ENCODE measurements at regions not wholly inside any gene's neighbourhood (a gene's known extent, or its start where the extent isn't known, plus 50 kb on each side); places are given as distances from the start of the nearest gene placed in this dataset.
A peak's percentile ranks its signal among the peaks of the same experiment; 100 is the strongest.
"Not testable (repeated sequence)": the region's sequence is repeated elsewhere in the genome, so short reads cannot be mapped to it uniquely, and the experiment has no call there.

- in situ Hi-C loops (cut with HindIII; ENCODE audit: low pct_unique_long_range_greater_than_20kb, low sequenced_read_pairs): no loop called here
- DNase-seq (ENCODE audit: low read depth, low spot score): no peak
Measured at GRCh38 chr18:1302861-1303260, 398.2 kb downstream of the ADCYAP1 start.

GRCh38 chr18:1304392-1304992, 399.8 kb downstream of the ADCYAP1 start:
- DNase-seq (ENCODE audit: low read depth, low spot score): no peak
- in situ Hi-C loops (cut with HindIII; ENCODE audit: low pct_unique_long_range_greater_than_20kb, low sequenced_read_pairs): no loop called here

- peak; percentile 86 for DNase-seq (ENCODE audit: low read depth, low spot score)
- in situ Hi-C loops (cut with HindIII; ENCODE audit: low pct_unique_long_range_greater_than_20kb, low sequenced_read_pairs): no loop called here
Measured at GRCh38 chr18:1306641-1307040, 402.0 kb downstream of the ADCYAP1 start.

GRCh38 chr18:1308686-1309085, 404.0 kb downstream of the ADCYAP1 start:
- in situ Hi-C loops (cut with HindIII; ENCODE audit: low pct_unique_long_range_greater_than_20kb, low sequenced_read_pairs): no loop called here

GRCh38 chr18:1311376-1311775, 406.7 kb downstream of the ADCYAP1 start:
- in situ Hi-C loops (cut with HindIII; ENCODE audit: low pct_unique_long_range_greater_than_20kb, low sequenced_read_pairs): no loop called here

More at GRCh38 chr18:1308686-1309085, 404.0 kb downstream of the ADCYAP1 start:
- DNase-seq (ENCODE audit: low read depth, low spot score): no peak

GRCh38 chr18:1335345-1335744, 430.7 kb downstream of the ADCYAP1 start:
- in situ Hi-C loops (cut with HindIII; ENCODE audit: low pct_unique_long_range_greater_than_20kb, low sequenced_read_pairs); DNase-seq (ENCODE audit: low read depth, low spot score): not testable (repeated sequence)

More at GRCh38 chr18:1311376-1311775, 406.7 kb downstream of the ADCYAP1 start:
- DNase-seq (ENCODE audit: low read depth, low spot score): no peak

GRCh38 chr18:1350931-1351450, 446.3 kb downstream of the ADCYAP1 start:
- DNase-seq (ENCODE audit: low read depth, low spot score): no peak
- in situ Hi-C loops (cut with HindIII; ENCODE audit: low pct_unique_long_range_greater_than_20kb, low sequenced_read_pairs): no loop called here

GRCh38 chr18:1353025-1353424, 448.4 kb downstream of the ADCYAP1 start:
- in situ Hi-C loops (cut with HindIII; ENCODE audit: low pct_unique_long_range_greater_than_20kb, low sequenced_read_pairs): no loop called here
- no peak for DNase-seq (ENCODE audit: low read depth, low spot score)

- in situ Hi-C loops (cut with HindIII; ENCODE audit: low pct_unique_long_range_greater_than_20kb, low sequenced_read_pairs): no loop called here
- DNase-seq (ENCODE audit: low read depth, low spot score): no peak
Measured at GRCh38 chr18:1357724-1358123, 453.1 kb downstream of the ADCYAP1 start.

GRCh38 chr18:1361936-1362335, 457.3 kb downstream of the ADCYAP1 start:
- in situ Hi-C loops (cut with HindIII; ENCODE audit: low pct_unique_long_range_greater_than_20kb, low sequenced_read_pairs): no loop called here
- no peak for DNase-seq (ENCODE audit: low read depth, low spot score)

- in situ Hi-C loops (cut with HindIII; ENCODE audit: low pct_unique_long_range_greater_than_20kb, low sequenced_read_pairs): no loop called here
Measured at GRCh38 chr18:1370552-1370951, 465.9 kb downstream of the ADCYAP1 start.

GRCh38 chr18:1371724-1372123, 467.1 kb downstream of the ADCYAP1 start:
- in situ Hi-C loops (cut with HindIII; ENCODE audit: low pct_unique_long_range_greater_than_20kb, low sequenced_read_pairs): no loop called here
- DNase-seq (ENCODE audit: low read depth, low spot score): no peak

More at GRCh38 chr18:1370552-1370951, 465.9 kb downstream of the ADCYAP1 start:
- DNase-seq (ENCODE audit: low read depth, low spot score): no peak

- in situ Hi-C loops (cut with HindIII; ENCODE audit: low pct_unique_long_range_greater_than_20kb, low sequenced_read_pairs): no loop called here
- DNase-seq (ENCODE audit: low read depth, low spot score): peak; percentile 8
Measured at GRCh38 chr18:1383465-1383864, 478.8 kb downstream of the ADCYAP1 start.

GRCh38 chr18:1388468-1388867, 483.8 kb downstream of the ADCYAP1 start:
- DNase-seq (ENCODE audit: low read depth, low spot score); in situ Hi-C loops (cut with HindIII; ENCODE audit: low pct_unique_long_range_greater_than_20kb, low sequenced_read_pairs): not testable (repeated sequence)

GRCh38 chr18:1392046-1392445, 487.4 kb downstream of the ADCYAP1 start:
- in situ Hi-C loops (cut with HindIII; ENCODE audit: low pct_unique_long_range_greater_than_20kb, low sequenced_read_pairs): no loop called here
- no peak for DNase-seq (ENCODE audit: low read depth, low spot score)

GRCh38 chr18:1392865-1393734, 488.4 kb downstream of the ADCYAP1 start:
- in situ Hi-C loops (cut with HindIII; ENCODE audit: low pct_unique_long_range_greater_than_20kb, low sequenced_read_pairs): no loop called here
- no peak for DNase-seq (ENCODE audit: low read depth, low spot score)

- DNase-seq (ENCODE audit: low read depth, low spot score): no peak
- in situ Hi-C loops (cut with HindIII; ENCODE audit: low pct_unique_long_range_greater_than_20kb, low sequenced_read_pairs): no loop called here
Measured at GRCh38 chr18:1393929-1394328, 489.3 kb downstream of the ADCYAP1 start.

- in situ Hi-C loops (cut with HindIII; ENCODE audit: low pct_unique_long_range_greater_than_20kb, low sequenced_read_pairs): no loop called here
- DNase-seq (ENCODE audit: low read depth, low spot score): no peak
Measured at GRCh38 chr18:1394426-1394825, 489.8 kb downstream of the ADCYAP1 start.

GRCh38 chr18:1394966-1395365, 490.3 kb downstream of the ADCYAP1 start:
- in situ Hi-C loops (cut with HindIII; ENCODE audit: low pct_unique_long_range_greater_than_20kb, low sequenced_read_pairs): no loop called here
- peak; percentile 85 for DNase-seq (ENCODE audit: low read depth, low spot score)
